ACC112 (cell line): ENCODE measurements at regions not wholly inside any gene's neighbourhood (a gene's known extent, or its start where the extent isn't known, plus 50 kb on each side); places are given as distances from the start of the nearest gene placed in this dataset.
A peak's percentile ranks its signal among the peaks of the same experiment; 100 is the strongest.

Experiments used
- H2AFZ ChIP-seq: fragments of 200-600 bp; sonication (generic); one replicate; pipeline ENCODE4 v1.6.0; 2017; ENCODE audit warnings: antibody characterized with exemption, low read length; ENCODE audit not compliant: unreplicated experiment
- H3K27ac ChIP-seq: fragments of 200-600 bp; sonication (generic); 2 replicates; pipeline ENCODE4 v1.5.1; 2014; ENCODE audit warnings: low read depth, mild to moderate bottlenecking, antibody characterized with exemption, low read length, moderate library complexity
- H3K27me3 ChIP-seq: fragments of 200-600 bp; sonication (generic); 2 replicates; pipeline ENCODE4 v1.6.1; 2014; ENCODE audit warnings: mild to moderate bottlenecking, antibody characterized with exemption, low read length, moderate library complexity, mixed read lengths; ENCODE audit not compliant: insufficient read depth
- H3K36me3 ChIP-seq: fragments of 200-600 bp; sonication (generic); 2 replicates; pipeline ENCODE4 v1.6.1; 2016; ENCODE audit warnings: mild to moderate bottlenecking, antibody characterized with exemption, low read length, moderate library complexity, mixed read lengths; ENCODE audit not compliant: insufficient read depth
- H3K4me1 ChIP-seq: fragments of 200-600 bp; sonication (generic); one replicate; pipeline ENCODE4 v1.6.1; 2016; ENCODE audit warnings: low read length, mixed read lengths; ENCODE audit not compliant: insufficient read depth, unreplicated experiment, control insufficient read depth
- H3K4me3 ChIP-seq: fragments of 200-600 bp; sonication (generic); 2 replicates; pipeline ENCODE4 v1.5.1; 2014; ENCODE audit warnings: mild to moderate bottlenecking, low read depth, low read length
- H3K79me2 ChIP-seq: fragments of 200-600 bp; sonication (generic); one replicate; pipeline ENCODE4 v1.6.0; 2016; ENCODE audit warnings: low read length; ENCODE audit not compliant: control insufficient read depth, unreplicated experiment, insufficient read depth

DNA sequence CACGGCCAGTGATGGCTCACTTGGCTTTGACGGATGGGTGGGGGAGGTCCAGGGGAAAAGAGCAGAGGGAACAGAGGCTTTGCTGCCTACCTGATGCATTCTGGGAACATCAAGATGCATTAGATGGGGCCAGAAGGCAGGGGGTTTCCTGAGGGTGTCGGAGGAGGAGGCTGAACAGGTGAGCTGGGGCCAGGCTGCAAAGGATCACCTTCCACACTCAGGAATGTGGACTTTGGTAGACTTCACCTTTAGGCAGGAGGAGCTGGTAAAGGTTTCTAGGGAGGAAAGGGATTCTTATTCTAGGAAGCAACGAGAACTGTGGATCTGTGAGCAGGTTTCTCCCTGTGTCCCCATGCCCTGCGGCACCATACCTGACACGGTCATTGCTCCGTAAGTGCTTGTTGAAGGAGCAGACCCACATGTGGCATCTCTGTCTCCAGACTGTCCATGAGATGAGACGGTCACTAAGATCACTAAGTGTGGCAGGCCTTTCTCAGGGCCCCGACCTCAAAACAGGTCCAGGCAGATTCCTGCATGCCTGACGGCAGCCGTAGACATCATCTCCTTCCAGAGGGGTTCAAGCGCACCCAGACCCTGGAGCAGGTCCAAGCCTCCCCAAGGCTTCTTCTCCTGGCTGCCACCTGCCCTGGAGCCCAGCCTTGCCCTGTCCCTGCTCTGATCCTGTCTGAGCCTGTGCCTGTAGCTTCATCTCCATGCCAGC is 89.1 kb upstream of the SLC25A33 start:
- Histone ChIP-seq H3K79me2 (no peaks in the 10 kb centered on the region), H2AFZ (no peak overlapping the region), H3K4me3 (no peak overlapping the region), H3K27ac (no peak overlapping the region), H3K27me3 (no peaks in the 10 kb centered on the region), H3K36me3 (no peaks in the 10 kb centered on the region), H3K4me1 (peaks cover 13% of the 10 kb centered on the region)

DNA sequence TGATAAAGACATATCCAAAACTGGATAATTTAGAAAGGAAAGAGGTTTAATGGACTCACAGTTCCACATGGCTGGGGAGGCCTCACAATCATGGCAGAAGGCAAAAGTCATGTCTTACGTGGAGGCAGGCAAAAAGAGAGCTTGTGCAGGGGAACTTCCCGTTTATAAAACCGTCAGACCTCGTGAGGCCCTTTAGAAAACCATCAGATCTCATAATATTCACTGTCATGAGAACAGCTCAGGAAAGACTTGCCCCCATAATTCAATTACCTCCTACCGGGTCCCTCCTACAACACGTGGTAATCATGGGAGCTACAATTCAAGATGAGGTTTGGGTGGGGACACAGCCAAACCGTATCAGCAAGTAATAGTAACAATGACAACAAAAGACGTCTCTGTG is 88.2 kb upstream of the SLC25A33 start:
- Histone ChIP-seq H3K36me3 (no peaks in the 10 kb centered on the region), H2AFZ (no peak overlapping the region), H3K4me1 (peaks cover 13% of the 10 kb centered on the region), H3K27me3 (no peaks in the 10 kb centered on the region), H3K27ac (no peak overlapping the region), H3K79me2 (no peaks in the 10 kb centered on the region), H3K4me3 (no peak overlapping the region)

DNA sequence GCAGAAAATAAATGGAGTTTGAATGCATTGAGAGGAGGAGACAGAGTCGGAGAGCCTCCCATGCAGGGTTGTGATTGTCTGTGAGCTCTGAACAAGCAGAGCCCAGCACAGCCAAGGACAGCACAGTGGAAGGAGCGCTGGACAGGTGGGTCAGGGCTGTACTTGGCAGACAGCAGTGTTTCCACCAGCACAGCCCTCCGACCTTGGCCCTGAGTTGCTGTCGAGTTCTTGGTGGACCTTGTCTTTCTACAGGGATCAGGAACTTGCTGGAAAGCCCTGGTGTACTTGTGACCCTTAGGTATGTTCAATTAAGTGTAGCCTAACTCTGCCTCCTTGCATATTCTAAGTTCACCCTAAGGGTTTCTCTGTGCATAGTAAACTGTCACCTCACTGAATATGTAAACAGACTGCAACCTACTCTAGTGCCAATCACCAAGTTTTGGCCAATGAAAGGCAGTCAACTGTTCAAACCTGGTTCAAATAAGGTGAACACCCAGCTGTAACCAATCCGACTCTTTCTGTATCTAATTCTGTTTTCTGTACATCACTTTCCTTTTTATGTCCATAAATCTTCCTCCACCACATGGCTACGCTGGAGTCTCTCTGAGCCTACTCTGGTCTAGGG is 86.6 kb upstream of the SLC25A33 start:
- H3K27me3 ChIP-seq: no peaks in the 10 kb centered on the region
- H3K27ac ChIP-seq: no peak overlapping the region
- H3K4me3 ChIP-seq: no peak overlapping the region
- peaks cover 13% of the 10 kb centered on the region for H3K4me1 ChIP-seq
- no peaks in the 10 kb centered on the region for H3K79me2 ChIP-seq
- no peaks in the 10 kb centered on the region for H3K36me3 ChIP-seq
- H2AFZ ChIP-seq: no peak overlapping the region

DNA sequence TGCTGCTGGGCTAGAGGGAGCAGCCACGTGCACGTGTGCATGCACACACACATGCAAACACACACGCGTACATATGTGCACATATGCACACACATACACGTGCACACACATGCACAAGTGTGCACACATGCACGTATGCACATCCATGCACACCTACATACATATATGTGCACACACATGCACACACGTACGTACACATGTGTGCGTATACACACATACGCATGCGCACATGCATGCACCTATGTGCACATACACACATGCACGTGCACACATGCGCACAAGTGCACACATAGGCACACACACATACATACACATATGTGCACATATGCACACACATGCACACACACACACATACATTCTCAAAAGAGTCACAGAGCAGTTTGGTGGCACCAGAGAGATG is 85.9 kb upstream of the SLC25A33 start:
- peaks cover 10% of the 10 kb centered on the region for H3K4me1 ChIP-seq

DNA sequence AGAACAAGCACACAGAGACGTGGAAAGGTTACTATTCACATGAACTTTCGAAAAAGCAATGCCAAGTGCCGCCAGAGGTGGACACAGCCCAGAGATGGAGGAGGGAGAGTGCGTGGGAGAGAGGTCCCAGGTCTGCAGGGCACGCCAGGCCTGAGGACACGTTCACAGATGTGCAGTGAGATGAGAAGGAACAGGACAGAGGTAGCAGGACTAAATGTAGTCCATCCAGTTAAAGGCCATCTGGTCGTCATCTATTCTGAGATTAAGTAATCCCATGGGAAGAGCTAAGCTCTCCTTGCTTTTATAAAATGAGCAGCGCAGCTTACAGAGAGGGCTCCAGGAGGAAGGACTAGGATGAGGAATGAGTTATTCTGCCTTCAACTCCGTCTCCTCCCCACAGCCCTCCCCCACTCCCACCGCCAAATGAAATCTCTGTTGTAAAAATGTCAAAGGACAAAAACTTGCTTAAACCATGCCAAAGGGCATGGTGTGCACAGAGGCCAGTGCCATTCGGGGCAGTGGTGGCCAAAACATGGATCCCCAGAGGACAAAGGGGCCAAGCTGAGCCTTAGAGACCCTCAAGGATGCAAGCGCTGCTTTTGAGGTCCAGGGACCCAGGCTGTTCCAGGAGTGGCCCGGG is 85.4 kb upstream of the SLC25A33 start:
- no peaks in the 10 kb centered on the region for H3K79me2 ChIP-seq
- H3K27me3 ChIP-seq: no peaks in the 10 kb centered on the region
- no peaks in the 10 kb centered on the region for H3K36me3 ChIP-seq
- H3K4me3 ChIP-seq: no peak overlapping the region
- H3K27ac ChIP-seq: no peak overlapping the region
- no peak overlapping the region for H2AFZ ChIP-seq
- H3K4me1 ChIP-seq: peaks cover 5% of the 10 kb centered on the region

More for the DNA sequence above, 85.9 kb upstream of the SLC25A33 start:
- no peak overlapping the region for H2AFZ ChIP-seq
- H3K79me2 ChIP-seq: no peaks in the 10 kb centered on the region
- no peaks in the 10 kb centered on the region for H3K36me3 ChIP-seq
- no peak overlapping the region for H3K4me3 ChIP-seq
- no peaks in the 10 kb centered on the region for H3K27me3 ChIP-seq
- no peak overlapping the region for H3K27ac ChIP-seq

DNA sequence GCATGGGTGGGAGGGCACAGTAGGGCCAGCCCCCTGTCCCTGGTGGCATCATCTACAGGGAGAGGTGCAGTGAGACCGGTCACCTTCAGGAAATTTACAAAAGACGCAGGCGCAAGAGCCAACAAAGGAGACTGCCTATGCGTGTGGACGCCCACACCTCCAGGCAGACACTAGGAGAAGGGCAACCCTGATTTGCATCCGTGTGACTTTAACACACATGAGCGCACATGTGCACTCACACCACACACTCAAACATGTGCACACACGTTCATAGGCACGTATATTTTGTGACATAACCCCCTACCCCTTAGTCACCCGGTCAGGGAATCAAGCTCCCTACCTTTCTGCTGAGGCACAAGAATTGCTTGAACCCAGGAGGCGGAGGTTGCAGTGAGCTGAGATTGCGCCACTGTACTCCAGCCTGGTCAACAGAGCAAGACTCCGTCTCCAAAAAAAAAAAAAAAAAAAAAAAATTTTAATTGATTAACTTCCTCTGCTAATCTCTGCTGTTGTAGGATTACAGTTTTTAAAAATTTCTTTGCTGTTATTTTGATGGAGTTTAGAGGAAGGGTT is 84.7 kb upstream of the SLC25A33 start:
- H3K4me1 ChIP-seq: peaks cover 2% of the 10 kb centered on the region
- H3K27me3 ChIP-seq: no peaks in the 10 kb centered on the region
- no peak overlapping the region for H3K27ac ChIP-seq
- H2AFZ ChIP-seq: no peak overlapping the region
- no peak overlapping the region for H3K4me3 ChIP-seq
- no peaks in the 10 kb centered on the region for H3K36me3 ChIP-seq
- no peaks in the 10 kb centered on the region for H3K79me2 ChIP-seq

DNA sequence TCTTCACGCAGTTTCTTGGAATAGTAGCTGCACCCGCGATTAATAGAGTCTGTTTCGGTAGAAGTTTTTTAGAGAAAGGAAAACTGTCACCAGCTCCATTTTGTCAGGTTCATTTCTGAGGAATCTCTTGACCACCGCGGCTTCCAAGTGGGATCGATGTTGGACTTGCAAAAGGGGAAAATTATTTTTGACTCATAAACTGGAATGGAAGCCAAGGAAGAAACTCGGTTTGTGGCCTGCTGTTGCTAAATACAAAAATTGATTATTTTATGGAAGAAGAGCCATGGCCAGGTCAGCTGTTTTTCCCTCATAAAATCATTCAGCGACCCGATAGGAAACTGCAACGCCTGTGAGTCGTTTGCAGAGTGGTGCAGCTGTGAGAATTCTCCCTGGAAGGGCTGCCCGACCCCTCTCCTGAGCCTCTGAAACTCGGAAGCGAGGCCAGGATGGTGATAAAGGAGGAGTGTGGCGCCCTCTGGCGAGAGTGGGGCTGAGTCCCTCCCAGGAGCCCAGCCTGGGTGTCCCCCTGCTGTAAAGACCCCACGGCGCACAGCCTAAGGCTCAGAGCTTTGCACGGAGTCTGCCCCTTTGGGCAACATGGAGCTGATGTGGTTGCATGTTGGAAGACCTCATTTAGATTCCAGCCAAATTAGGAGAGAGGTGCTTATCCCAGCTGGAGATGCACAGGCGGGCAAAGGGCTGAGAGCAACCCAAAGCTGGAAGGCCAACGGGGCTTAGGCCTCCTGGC is 83.6 kb upstream of the SLC25A33 start:
- no peaks in the 10 kb centered on the region for H3K27me3 ChIP-seq
- no peak overlapping the region for H3K27ac ChIP-seq
- no peak overlapping the region for H3K4me3 ChIP-seq
- H2AFZ ChIP-seq: peak overlapping the region; percentile 53
- H3K36me3 ChIP-seq: no peaks in the 10 kb centered on the region
- no peaks in the 10 kb centered on the region for H3K4me1 ChIP-seq
- no peaks in the 10 kb centered on the region for H3K79me2 ChIP-seq

DNA sequence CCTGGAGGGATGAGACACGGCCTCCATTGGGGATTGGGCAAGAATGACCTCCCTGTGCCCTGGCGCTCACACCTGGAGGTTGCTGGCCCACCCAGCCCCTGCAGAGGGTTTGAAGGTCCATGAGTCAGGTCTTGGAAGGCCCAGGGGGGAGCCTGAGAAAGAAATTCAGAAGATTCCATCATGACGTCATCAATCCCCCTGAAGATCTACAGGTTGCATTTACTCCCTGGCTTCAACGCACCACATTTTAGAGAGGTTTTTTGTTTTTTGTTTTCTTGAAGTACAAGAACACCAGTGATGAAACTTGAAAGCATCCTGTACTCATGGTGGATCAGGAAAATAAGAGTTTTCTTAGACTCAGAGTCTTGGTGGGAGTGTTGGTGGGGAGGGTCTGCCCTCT is 82.4 kb upstream of the SLC25A33 start:
- no peaks in the 10 kb centered on the region for H3K36me3 ChIP-seq
- no peaks in the 10 kb centered on the region for H3K27me3 ChIP-seq
- no peaks in the 10 kb centered on the region for H3K79me2 ChIP-seq
- no peak overlapping the region for H3K4me3 ChIP-seq
- H3K4me1 ChIP-seq: no peaks in the 10 kb centered on the region
- no peak overlapping the region for H3K27ac ChIP-seq
- H2AFZ ChIP-seq: no peak overlapping the region

DNA sequence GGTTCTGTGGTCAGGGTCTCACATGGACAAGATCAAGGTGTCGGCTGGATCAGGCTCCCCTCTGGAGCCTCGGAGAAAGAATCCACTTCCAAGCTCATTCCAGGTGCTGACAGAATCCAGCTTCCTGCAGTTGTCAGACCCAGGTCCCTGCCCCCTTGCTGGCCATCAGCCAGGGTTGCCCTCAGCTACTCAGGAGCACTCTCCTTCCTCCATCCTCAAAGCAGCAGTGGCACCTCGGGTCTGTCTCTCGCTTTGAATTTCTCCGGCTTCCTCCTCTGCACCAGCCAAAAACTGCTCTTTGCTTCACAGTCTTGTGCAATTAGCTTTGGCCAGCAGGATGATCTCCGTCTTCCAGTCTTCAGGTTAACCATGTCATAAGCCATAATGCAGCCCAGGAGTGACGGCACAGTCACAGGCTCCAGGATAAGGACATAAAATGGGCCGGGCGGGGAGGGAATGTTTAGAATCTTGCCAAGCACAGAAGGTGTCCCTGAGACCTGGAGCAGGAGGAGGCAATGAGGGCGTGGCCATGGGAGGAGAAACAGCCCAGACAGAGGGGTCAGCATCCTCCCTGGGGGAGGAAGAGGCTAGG is 79.4 kb upstream of the SLC25A33 start:
- Histone ChIP-seq H3K36me3 (no peaks in the 10 kb centered on the region), H3K27me3 (no peaks in the 10 kb centered on the region), H3K27ac (no peak overlapping the region), H3K4me3 (no peak overlapping the region), H3K4me1 (no peaks in the 10 kb centered on the region), H3K79me2 (no peaks in the 10 kb centered on the region), H2AFZ (no peak overlapping the region)

DNA sequence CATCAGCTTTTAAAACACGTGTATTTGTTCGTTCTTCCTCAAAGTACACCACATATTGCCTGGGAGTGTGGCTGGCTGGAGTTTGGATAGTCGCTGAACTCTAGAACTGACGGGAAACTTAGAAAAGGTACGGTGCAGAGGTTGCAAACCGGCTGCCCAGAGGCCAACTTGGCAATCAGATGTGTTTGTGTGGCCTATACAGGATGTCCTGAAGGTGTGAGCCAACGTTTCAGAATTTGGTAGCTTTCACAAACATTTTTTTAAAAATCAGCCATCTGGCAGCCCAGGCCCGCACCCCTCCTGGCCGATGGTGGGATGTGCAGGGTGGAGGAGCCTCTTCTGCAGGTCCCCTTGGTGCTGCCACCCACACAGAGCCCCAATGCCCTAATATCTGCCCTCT is 73.6 kb upstream of the SLC25A33 start:
- Histone ChIP-seq H3K36me3 (no peaks in the 10 kb centered on the region), H3K4me1 (no peaks in the 10 kb centered on the region), H3K27ac (no peak overlapping the region), H2AFZ (no peak overlapping the region), H3K79me2 (no peaks in the 10 kb centered on the region), H3K4me3 (no peak overlapping the region), H3K27me3 (peaks cover 12% of the 10 kb centered on the region)
